DOHH2 (cell line): ENCODE measurements at regions not wholly inside any gene's neighbourhood (a gene's known extent, or its start where the extent isn't known, plus 50 kb on each side); places are given as distances from the start of the nearest gene placed in this dataset.

Experiments used
- H3F3A ChIP-seq: fragments of 200-600 bp; sonication (generic), shearing (Covaris generic); 2 replicates; pipeline ENCODE4 v1.6.0; 2016; ENCODE audit warnings: antibody characterized with exemption, mild to moderate bottlenecking; ENCODE audit not compliant: control insufficient read depth, insufficient read depth
- H3K27ac ChIP-seq: fragments of 200-600 bp; sonication (generic); 2 replicates; pipeline ENCODE4 v1.5.1; 2014; ENCODE audit warnings: low read depth, mild to moderate bottlenecking, low read length, moderate library complexity
- H3K27me3 ChIP-seq: fragments of 200-600 bp; sonication (generic); 2 replicates; pipeline ENCODE4 v1.6.1; 2014; ENCODE audit warnings: mild to moderate bottlenecking, low read length, mixed read lengths; ENCODE audit not compliant: control insufficient read depth
- H3K36me3 ChIP-seq: fragments of 200-600 bp; sonication (generic); 2 replicates; pipeline ENCODE4 v1.6.1; 2014; ENCODE audit warnings: mild to moderate bottlenecking, low read length, moderate library complexity, mixed read lengths; ENCODE audit not compliant: control insufficient read depth
- H3K4me1 ChIP-seq: fragments of 200-600 bp; sonication (generic); 2 replicates; pipeline ENCODE4 v1.6.1; 2014; ENCODE audit warnings: mild to moderate bottlenecking, low read length, mixed read lengths; ENCODE audit not compliant: control insufficient read depth
- H3K4me2 ChIP-seq: fragments of 200-600 bp; sonication (generic); 2 replicates; pipeline ENCODE4 v1.6.0; 2014; ENCODE audit warnings: mild to moderate bottlenecking, low read length, moderate library complexity
- H3K4me3 ChIP-seq: fragments of 200-600 bp; sonication (generic); 2 replicates; pipeline ENCODE4 v1.5.1; 2014; ENCODE audit warnings: mild to moderate bottlenecking, low read length, mixed read lengths
- H3K79me2 ChIP-seq: fragments of 200-600 bp; sonication (generic); 2 replicates; pipeline ENCODE4 v1.6.1; 2014; ENCODE audit warnings: mild to moderate bottlenecking, low read length, mixed read lengths; ENCODE audit not compliant: control insufficient read depth
- H3K9me2 ChIP-seq: fragments of 200-600 bp; sonication (generic); replicated peaks from 2 replicates; pipeline ENCODE4 v1.6.1; 2014; ENCODE audit warnings: mild to moderate bottlenecking, low read length, mixed read lengths; ENCODE audit not compliant: control insufficient read depth
- H3K9me3 ChIP-seq: fragments of 200-600 bp; sonication (generic); 2 replicates; pipeline ENCODE4 v1.6.1; 2014; ENCODE audit warnings: antibody characterized with exemption, low read length, mixed read lengths; ENCODE audit not compliant: control insufficient read depth, insufficient read depth
- H4K20me1 ChIP-seq: fragments of 200-600 bp; sonication (generic); 2 replicates; pipeline ENCODE4 v1.6.0; 2014; ENCODE audit warnings: low read depth, mild to moderate bottlenecking, antibody characterized with exemption, low read length, moderate library complexity; ENCODE audit not compliant: control insufficient read depth, insufficient read depth
- EZH2phosphoT487 ChIP-seq: fragments of 200-600 bp; sonication (generic); IDR thresholded peaks from 2 replicates; pipeline ENCODE4 v1.6.1; 2017; ENCODE audit warnings: borderline replicate concordance, mild to moderate bottlenecking, antibody characterized with exemption, low read length, moderate library complexity, mixed read lengths
- TF ChIP-seq, protein P1 (sequence below): fragments of 200-600 bp; sonication (generic); IDR thresholded peaks from one replicate; pipeline ENCODE4 v1.5.1; 2014; ENCODE audit warnings: antibody characterized with exemption, mild to moderate bottlenecking, low read depth, low read length; ENCODE audit not compliant: poor library complexity, severe bottlenecking

DNA sequence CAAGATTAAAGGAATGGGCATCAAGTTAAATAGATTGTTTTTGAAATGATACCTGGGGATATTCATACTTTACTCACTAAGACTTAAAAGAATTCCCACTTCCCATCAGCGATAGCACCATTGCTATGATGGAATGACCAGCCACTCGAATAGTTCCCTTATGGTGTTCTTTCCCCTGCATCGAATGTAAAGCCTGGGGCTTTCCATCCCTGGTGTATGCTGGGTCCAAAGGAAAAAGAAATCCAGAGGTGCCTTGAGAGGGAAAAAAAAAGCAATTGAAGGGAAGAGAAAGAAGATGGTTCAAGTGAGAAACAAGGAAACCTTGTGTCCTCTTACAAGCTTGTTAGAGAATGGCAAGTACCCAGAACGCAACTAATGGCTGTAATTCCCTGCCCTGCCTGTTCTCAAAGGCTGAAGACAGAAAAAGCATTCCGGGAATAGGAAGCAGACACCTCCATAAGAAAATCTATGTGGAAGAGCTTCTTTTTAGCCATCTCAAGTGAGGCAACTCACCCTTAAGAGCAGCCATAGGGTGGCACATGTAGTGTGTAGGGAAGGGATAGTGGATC is 351.1 kb upstream of the DAB2 start:
- no peaks in the 10 kb centered on the region for H3F3A ChIP-seq

DNA sequence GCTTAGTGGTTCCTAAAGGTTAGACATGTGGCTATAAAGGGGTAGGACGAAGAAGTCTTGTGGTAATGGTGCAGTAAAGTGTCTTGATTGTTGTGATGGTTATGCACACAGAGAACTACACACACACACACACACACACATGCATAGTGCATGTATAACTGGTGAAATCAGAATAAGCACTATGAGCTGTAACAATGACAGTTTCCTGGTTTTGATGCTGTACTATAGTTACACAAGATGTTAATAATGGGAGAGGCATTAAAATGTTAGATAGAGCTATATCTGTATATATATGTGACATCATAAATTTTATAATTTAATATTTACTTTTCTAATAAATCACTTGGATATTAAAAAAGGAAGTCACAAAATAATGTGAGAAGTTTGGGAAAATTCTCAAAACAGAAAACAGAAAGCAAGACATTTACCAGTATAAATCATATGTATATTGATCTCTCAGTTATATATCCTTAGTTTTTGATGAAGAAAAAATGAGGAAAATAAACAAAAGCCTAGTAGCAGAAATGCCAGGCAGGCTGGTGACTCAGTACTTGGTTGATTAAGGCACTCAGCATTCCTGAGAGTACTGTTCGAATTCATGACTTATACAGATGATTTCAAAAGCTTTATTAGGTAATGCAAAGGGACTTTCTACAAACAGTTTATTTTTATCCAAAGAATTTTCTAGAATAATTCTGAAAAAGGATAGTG is 350.5 kb upstream of the DAB2 start:
- no peaks in the 10 kb centered on the region for H3K9me3 ChIP-seq
- no peak overlapping the region for H3K4me2 ChIP-seq
- H3K27ac ChIP-seq = no peak overlapping the region
- no peak for TF ChIP-seq EZH2phosphoT487
- TF ChIP-seq, protein P1, sequence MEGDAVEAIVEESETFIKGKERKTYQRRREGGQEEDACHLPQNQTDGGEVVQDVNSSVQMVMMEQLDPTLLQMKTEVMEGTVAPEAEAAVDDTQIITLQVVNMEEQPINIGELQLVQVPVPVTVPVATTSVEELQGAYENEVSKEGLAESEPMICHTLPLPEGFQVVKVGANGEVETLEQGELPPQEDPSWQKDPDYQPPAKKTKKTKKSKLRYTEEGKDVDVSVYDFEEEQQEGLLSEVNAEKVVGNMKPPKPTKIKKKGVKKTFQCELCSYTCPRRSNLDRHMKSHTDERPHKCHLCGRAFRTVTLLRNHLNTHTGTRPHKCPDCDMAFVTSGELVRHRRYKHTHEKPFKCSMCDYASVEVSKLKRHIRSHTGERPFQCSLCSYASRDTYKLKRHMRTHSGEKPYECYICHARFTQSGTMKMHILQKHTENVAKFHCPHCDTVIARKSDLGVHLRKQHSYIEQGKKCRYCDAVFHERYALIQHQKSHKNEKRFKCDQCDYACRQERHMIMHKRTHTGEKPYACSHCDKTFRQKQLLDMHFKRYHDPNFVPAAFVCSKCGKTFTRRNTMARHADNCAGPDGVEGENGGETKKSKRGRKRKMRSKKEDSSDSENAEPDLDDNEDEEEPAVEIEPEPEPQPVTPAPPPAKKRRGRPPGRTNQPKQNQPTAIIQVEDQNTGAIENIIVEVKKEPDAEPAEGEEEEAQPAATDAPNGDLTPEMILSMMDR = no peak
- no peaks in the 10 kb centered on the region for H4K20me1 ChIP-seq
- H3K27me3 ChIP-seq = no peaks in the 10 kb centered on the region
- H3K9me2 ChIP-seq = no peaks in the 10 kb centered on the region
- no peaks in the 10 kb centered on the region for H3F3A ChIP-seq
- H3K4me1 ChIP-seq = no peaks in the 10 kb centered on the region
- no peaks in the 10 kb centered on the region for H3K79me2 ChIP-seq
- no peak overlapping the region for H3K4me3 ChIP-seq
- no peaks in the 10 kb centered on the region for H3K36me3 ChIP-seq

More for the DNA sequence above, 351.1 kb upstream of the DAB2 start:
- Histone ChIP-seq H3K27me3 (no peaks in the 10 kb centered on the region), H3K4me1 (no peaks in the 10 kb centered on the region), H3K4me2 (no peak overlapping the region), H3K27ac (no peak overlapping the region), H3K4me3 (no peak overlapping the region), H3K79me2 (no peaks in the 10 kb centered on the region), H3K36me3 (no peaks in the 10 kb centered on the region), H3K9me3 (no peaks in the 10 kb centered on the region), H3K9me2 (no peaks in the 10 kb centered on the region), H4K20me1 (no peaks in the 10 kb centered on the region)
- TF ChIP-seq, protein P1 = no peak
- no peak for TF ChIP-seq EZH2phosphoT487

DNA sequence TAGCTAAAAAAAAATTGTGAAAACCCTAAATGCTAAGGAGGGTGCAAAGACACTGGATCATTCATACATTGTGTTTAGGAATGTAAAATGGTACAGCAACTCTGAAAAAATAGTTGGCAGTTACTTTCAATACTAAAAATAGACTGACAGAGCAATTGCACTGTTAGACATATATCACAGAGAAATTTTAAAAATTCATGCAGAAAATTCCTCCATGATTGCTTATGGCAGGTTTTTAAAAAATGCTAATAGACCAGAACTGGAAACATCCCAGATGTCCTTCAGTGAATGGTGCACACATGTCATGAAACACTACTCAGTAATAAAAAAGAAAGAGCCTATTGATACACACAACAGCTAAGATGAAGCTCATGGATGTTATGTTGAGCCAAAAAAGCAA is 349.8 kb upstream of the DAB2 start:
- Histone ChIP-seq H3K27ac (no peak overlapping the region), H3K4me2 (no peak overlapping the region), H3F3A (no peaks in the 10 kb centered on the region), H3K79me2 (no peaks in the 10 kb centered on the region), H3K9me2 (no peaks in the 10 kb centered on the region), H3K9me3 (no peaks in the 10 kb centered on the region), H3K4me3 (no peak overlapping the region), H3K36me3 (no peaks in the 10 kb centered on the region), H3K4me1 (no peaks in the 10 kb centered on the region), H3K27me3 (no peaks in the 10 kb centered on the region), H4K20me1 (no peaks in the 10 kb centered on the region)
- TF ChIP-seq EZH2phosphoT487 = no peak
- TF ChIP-seq, protein P1 = no peak
